HG02981 (cell line): ENCODE measurements at regions not wholly inside any gene's neighbourhood (a gene's known extent, or its start where the extent isn't known, plus 50 kb on each side); places are given as distances from the start of the nearest gene placed in this dataset.
"Not testable (repeated sequence)": the region's sequence is repeated elsewhere in the genome, so short reads cannot be mapped to it uniquely, and the experiment has no call there.

ENCODE experiments used
- ATAC-seq: cut with Tn5 transposase; IDR thresholded peaks from one replicate; pipeline ENCODE4 v1.9.1; 2021; ENCODE audit warnings: mild to moderate bottlenecking, moderate library complexity; ENCODE audit not compliant: unreplicated experiment

DNA sequence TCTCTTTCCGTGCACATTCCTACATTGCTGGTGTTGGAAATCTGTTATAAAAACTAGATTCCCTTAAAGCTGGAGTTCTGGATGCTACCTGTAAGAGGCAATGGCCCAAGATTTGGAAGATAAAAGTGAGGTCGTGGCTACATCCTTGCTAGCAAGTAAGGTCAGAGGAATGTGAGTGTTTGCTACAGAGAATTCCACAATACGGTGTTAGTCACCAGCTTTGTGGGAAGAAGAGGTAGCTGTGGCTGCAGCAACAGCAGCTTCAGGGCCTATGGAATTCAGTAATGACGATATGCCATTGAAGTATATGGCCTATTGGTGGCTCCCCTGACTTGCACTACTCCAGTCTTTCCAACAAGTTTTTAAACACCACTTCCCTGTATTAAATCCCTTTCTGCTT is 227.7 kb upstream of the TMEM260 start:
- ATAC-seq = no peak

DNA sequence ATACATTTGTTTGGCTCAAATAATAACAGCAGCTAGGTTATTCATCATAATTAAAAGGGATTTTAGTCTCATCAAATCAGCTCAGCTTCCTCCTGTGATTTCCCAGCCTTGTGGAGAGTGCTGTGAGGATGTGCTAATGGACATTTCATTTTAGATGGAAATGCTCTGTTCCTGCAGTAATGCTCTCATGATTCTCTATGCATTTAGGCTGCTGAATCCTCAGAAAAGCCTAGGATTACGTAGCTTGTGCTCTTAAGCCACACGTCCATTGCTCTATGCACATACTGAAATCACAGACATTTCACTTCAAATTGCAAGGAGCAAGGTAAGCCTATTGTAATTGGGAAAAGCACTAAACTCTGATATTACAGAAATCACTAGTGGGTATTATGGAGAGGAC is 226.6 kb upstream of the TMEM260 start:
- no peak for ATAC-seq

DNA sequence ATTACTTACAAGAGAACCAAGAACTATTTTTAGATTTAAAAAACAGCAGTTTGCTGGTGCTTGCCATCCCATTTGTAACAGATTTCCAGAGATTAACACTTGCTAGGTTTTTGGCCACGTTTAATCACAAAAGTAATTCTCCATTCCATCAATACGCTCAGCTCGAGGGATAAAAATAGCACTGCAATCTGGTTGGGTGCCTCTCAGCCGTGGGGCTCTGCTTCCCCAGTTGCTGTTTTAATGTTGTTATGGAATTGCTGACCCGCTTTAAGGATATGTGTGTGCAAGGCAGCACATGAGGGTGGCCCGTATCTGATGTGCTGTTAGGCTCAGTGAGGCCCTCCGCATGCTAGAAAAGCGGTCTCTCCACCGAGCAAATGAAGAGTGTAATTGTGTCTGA is 222.2 kb upstream of the TMEM260 start:
- no peak for ATAC-seq

DNA sequence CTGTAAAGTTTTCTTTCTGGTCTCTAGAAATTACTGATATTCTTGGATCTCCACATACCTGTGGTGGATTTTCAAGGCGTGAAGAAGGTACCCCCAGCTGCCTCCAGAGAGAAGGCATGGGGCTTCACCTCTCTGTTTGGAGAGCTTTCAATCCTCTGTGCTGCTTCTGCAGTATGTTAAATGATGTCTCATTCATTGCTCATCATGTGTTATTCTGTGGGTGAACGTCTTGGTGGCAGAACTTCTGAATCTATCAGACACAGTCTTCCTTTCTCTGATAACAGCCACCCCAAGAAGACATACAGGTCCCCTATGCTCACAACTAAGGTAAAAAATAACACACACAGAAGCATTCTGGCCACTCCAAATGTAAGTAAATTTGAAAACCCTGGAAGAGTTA is 221.3 kb upstream of the TMEM260 start:
- no peak for ATAC-seq

DNA sequence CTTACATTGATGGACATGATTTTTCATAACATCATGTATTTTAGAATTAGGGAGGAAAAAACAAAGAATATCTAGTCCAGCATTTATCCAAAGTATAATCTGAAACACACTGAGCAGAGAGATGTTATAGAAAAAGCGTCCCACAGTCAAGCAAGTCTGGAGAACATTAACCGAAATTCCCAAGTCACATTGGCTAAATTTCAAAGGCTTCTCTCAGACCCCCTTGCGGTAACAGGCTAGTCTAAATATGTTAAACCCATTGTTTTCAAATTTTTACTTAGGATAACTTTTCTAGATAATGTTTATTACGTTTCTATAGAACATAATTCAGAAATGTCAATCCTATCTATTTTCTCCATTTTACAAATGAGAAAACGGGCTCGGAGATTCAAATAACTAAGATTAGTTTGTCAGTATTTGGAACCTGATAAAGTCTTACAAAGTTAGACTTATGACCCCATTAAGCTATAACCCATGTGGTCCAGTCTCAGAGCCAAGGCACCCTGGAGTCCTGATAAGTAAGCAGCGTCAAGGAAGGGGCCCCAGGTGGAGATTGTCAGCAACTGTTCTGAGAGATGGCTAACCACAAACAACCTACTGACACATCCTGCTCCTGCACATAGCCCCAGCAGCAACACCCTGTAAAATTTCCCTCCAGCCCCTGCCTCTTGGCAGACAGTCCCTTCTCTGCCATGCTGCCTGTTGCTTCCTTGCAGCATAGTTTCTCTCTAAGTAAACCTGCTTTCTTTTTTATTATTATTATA is 220.6 kb upstream of the TMEM260 start:
- ATAC-seq = peak; percentile 79

DNA sequence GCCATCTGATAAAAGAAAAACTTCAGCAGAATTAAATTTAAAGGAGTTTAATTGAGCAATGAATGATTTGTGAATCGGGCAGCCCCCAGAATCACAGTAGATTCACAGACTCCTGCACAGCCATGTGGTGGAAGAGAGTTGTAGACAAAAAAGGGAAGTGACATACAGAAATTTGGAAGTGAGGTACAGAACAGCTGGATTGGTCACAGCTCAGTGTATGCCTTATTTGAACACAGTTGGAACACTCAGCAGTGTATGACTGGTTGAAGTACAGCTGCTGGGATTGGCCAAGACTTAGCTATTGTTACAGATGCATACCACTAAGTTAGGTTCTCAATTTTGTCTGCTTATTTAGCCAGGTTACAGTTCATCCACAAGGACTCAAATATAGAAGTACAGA is 213.9 kb upstream of the TMEM260 start:
- not testable (repeated sequence) for ATAC-seq

DNA sequence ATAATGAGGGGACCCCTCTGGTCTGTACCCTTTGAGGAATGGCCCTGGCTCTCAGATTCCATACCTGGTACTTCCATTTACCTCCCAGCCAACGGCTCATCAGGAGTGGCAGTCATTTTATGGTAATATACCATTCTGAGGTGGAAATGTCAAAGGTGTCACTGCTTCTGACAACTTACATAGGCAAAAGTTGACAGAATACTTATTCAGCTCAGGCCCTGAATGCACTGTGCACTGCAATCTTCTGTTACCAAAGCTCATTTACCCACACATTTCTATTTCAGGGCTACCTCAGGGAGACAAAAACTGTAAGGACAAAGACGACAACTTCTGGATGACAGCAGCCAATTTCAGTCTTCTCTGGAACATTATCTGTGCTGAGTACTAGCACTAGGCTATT is 212.2 kb upstream of the TMEM260 start:
- ATAC-seq = no peak

DNA sequence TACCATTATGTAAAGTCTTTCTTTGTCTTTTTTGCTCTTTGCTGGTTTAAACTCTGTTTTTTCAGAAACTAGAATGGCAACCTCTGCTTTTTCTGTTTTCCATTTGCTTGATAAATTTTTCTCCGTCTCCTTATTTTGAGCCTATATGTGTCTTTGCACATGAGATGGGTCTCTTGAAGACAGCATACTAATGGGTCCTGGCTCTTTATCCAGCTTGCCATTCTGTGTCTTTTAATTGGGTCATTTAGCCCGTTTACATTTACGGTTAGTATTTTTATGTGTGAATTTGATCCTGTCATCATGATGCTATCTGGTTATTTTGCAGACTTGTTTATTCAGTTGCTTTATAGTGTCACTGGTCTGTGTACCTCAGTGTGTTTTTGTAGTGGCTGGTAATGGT is 207.9 kb upstream of the TMEM260 start:
- ATAC-seq = no peak

DNA sequence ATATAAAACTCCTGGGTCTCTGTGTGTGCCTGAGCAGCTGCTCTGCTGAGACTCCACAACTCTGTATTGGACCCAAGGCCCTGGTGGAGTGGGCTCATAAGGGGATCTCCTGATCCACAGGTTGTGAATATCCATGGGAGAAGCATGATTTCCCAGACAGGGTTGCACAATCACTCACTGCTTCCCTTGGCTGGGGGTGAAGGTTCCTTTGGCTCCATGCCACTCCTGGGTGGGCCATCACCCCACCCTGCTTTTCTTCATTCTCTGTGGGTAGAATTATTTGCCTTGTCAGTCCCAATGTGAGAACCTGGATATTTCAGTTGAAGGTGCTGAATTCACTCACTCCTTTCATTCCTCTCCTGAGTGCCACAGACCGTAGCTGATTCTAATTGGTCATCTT is 205.2 kb upstream of the TMEM260 start:
- ATAC-seq = no peak

DNA sequence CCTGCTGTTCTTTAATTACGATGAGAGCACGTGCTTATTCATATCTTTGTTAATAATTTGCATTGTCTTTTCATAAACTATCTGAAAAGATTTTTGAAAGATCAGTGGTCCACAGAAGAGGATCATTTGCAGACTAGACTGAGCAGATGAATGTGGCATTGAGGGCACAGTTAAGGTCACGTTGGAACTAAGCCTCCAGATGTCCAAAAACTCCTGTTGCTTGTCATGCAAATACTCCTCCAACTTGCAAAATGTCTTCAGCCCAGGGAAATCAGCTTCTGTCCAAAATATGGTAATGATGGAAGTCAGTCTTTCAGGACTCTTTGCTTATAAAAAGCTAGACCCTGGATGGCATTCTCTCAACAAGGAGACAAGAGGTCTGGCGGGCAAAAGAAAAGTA is 201.6 kb upstream of the TMEM260 start:
- ATAC-seq = no peak

DNA sequence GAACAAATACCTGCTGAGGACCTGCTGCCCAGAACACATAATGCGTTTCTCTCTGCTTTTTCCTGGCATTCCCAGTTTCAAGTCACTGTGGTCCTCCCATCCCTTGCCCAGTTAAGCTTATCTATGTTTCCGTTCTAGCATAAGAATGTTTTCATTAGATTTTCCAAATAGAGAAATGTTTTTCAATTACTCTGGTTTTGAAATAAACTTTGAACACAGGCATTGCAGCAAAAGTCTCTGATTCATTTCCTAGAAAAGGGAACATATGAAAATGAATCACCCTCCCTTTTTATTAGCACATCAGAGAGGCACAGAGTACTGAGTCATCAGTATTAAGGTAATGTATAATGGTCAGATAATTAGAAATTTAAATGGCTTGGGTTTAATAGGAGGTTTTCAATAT is 201.1 kb upstream of the TMEM260 start:
- no peak for ATAC-seq

DNA sequence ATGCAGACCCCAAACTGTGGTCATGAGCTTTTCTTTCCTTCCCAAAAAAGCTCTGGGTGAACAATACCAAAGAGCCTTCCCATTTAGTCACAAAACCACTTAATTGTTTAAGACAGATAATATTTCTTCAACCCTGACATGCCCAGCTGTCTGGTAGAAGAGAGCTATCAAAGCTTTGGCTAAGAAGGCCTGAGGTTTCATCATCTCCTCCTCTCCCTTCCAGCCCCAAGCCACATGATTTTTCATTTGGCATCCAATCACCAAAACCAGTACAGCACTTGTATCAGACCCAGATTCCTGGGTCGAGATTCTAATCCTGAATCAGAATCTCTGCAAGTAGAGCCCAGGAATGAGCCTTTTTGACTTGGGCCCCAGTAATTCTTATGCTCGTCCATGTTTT is 199.6 kb upstream of the TMEM260 start:
- ATAC-seq = no peak

DNA sequence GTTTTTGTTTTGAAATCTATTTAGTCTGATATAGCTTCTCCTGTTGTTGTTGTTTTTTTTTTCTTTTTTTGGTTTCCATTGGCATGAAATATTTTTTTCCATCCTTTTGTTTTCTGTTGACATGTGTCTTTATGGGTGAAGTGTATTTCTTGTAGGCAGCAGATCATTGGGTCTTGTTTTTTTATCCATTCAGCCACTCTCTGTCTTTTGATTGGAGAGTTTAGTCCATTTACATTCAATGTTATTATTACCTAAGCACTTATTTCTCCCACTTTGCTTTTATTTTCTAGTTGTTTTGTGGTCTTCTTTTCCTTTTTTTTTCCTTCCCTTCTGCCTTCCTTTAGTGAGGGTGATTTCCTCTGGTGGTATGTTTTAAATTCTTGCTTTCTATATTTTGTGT is 193.6 kb upstream of the TMEM260 start:
- ATAC-seq = no peak

DNA sequence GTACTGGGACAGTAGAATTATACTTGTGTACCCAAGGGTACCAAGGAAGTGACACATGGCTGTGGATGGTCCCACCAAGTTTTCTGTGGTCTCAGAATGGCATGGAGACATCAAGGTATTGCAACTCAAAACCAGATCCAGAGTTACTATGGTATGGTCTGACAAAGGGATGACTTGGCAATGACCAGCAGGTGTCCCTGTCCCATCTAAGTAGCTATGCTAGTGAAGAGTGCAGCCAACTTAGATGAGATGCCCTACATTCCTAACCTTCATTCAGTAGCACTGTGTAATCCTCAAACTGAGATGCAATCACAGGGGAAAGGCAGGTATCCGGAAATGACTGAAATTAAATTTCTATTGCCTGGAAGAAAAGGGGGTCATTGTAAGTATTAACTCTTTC is 188.7 kb upstream of the TMEM260 start:
- no peak for ATAC-seq

DNA sequence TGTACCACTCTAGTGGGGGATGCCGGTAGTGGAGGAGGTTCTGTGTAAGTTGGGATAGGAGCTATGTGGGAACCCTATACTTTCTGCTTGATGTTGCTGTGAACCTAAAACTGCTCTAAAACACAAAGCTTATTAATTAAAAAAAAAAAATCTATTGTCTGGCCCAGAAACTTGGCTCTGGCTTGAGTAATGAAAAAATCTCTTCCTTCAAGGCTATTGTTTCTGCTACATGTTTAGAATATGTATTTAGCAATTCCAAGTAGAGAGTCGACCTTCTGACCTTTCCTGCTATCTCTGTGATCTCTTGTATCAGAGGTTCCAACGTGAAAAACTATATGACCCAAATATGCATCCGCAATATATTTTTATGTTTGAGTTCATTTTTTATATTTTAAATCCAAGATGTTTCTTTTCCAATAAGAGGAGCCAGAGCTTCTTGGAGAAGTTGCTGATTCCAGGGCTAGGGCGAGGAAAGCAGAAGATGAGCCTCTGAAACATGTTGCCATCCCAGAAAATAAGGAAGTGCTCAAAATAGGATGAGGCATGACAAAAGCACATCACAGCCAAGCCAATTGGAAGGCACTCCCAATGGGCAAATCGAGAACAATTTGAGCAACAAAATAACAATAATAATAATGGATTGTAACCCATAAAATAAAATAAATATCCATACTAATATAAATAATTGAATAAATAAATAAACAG is 184.6 kb upstream of the TMEM260 start:
- no peak for ATAC-seq

DNA sequence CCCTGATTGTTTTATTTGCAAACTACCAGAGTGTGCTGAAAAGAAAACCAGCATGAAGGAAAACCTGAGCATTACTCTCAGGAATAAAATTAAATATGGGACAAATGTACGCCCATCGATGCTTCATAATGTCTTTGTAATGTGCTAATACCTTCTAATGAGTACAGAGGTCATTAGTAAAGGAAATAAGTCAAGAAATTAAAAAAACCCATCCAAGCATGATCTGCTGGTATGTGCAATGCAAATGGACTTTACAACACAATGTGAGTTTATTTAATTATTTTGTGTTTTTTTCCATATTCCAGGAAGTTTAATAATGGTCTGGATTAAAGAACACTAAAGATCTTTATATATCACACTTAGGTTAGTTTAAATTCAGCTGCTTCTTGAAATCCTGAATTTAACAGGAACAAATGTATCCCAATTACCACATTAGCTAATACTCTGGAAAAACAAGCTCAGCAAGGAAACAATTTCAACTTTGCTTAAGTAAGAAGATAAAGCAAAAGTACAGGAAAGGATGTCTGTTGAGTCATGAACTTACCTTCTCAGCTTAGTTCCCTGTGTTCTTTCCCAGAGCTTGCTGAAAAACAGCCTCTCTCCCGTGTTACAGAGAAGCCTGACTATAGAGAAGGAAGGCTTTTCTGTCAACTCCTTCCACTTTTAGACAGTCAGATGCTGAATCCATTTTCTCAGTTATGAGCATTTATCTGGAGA is 179.3 kb upstream of the TMEM260 start:
- ATAC-seq = no peak

DNA sequence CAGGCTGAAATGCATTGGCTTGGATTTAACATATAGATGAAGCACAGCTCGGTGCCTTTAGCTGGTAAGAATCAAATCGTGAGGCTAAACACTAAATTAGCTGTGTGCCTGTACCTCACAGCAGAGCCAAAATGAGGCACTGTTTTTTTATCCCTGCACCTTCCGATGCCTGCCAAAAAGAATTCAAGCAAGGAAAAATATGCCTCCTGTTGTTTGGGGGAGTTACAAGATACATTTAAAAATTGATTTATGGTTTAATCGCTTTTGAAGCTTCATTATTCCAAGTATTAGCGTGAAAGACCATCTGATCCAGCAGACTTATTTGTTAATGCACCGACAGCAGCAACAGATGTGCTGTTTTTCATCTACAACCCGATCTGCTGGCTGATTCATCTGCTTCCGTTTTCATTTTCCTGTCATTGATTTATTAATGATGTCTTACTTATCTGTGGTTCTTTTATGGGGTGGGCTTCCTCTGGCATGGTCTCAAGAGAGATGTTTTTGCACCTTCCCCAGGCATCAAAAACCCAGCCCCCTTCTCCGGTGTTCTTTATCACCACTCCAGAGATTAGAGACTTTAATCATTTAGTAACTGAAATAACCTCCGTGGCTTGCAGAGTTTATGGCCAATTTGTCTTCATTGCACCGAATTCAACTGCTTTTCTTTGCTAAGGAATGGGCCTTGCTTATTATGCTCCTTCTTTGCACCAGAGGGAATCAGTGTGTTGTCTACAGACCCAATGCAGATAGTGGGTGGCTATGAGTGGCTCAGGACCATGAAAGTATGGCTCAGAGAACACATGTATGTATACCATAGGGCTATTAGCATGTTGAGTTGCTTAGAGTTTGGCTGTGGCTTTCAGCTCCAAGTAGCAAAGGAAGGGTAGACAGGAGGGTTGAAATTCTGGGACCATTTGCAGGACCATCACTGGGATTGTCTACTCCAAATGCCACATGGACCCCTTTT is 166.8 kb upstream of the TMEM260 start:
- no peak for ATAC-seq

DNA sequence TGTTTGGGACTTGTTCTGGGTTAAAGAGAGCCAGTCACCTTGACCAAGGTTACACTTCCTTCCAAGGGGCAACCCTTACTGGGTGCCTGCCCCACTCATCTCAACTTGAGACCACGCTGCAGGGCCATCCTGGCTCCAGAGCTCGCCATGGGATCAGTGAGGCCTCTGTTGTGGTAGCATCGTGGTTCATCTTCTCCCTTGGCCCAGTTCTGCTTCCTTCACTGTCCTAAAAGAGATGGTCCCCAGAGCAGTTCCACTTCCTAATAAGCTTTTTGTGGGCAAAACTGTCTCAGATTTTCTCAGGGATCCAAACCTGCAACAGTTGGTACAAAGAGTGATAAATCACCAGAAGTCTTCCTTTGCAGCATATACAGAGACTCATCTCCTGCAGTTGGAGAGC is 165.9 kb upstream of the TMEM260 start:
- no peak for ATAC-seq

DNA sequence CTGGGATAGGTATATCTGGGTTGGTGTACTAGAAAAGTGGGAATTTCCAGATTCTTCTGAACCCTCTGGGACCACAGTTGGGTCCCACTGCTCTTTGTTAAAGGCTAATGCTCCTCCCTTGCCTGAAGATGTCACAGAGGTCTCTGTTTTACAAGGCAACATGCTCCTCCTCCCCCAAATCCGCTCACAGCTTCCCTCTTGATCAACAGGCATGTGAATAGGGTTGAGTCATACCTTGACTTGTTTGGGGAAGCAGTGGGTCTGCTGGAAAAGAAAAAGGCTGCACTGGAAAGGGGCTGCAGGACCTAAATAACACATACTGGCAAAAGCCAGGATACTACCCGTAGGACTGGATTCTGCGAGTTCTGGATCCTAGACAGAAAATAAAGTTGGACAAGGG is 165.4 kb upstream of the TMEM260 start:
- ATAC-seq = no peak

DNA sequence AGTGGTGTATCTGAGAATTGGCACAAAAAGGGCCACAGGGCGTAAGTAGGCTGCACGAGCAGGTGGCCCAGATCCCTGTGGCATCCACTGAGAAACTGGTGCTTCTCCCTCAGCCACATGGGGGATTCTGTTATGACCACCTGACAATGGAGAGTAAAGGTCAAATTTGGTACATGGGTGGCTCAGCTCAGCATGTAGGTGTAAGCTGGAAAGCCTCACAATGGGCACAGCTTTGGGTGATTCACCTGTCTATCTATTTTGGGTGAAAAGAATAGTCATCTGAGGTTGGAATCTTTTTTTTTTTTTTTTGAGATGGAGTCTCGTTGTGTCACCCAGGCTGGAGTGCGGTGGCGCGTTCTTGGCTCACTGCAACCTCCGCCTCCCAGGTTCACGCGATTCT is 163.4 kb upstream of the TMEM260 start:
- ATAC-seq = no peak

DNA sequence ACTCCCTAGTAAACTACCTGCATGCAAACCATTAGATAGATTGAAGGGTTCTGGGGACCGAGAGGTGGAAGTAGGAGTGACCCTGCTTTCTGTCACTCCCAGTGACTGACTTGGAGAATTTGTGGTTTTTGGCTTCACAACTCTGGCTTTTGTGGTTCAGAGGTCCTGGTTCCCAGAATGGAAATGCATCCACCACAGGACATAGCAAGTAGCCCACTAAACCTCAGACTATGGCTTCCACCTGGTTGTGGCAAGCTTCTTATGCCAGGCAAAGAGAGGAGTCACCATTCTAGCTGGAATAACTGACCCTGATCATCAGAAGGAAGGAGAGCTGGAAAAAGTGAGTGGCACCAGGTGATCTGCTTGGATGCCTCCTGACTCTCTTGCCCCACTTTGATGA is 162.4 kb upstream of the TMEM260 start:
- no peak for ATAC-seq
